Activated T-cell treated with anti-CD3 and anti-CD28 coated beads for 48 hours (primary cell): ENCODE measurements at regions not wholly inside any gene's neighbourhood (a gene's known extent, or its start where the extent isn't known, plus 50 kb on each side); places are given as distances from the start of the nearest gene placed in this dataset.
"Not testable (repeated sequence)": the region's sequence is repeated elsewhere in the genome, so short reads cannot be mapped to it uniquely, and the experiment has no call there.

ENCODE experiments used
- DNase-seq: peaks from one replicate; pipeline ENCODE4 v3.0.0-alpha.2; 2020; ENCODE audit warnings: low read depth

- DNase-seq: no peak
Measured at GRCh38 chr5:118185018-118185417, 803.3 kb downstream of the DTWD2 start.

GRCh38 chr5:118176146-118176545 is 812.2 kb downstream of the DTWD2 start:
- no peak for DNase-seq

- no peak for DNase-seq
Measured at GRCh38 chr5:118174671-118175070, 813.7 kb downstream of the DTWD2 start.

- no peak for DNase-seq
Measured at GRCh38 chr5:118173340-118173739, 815.0 kb downstream of the DTWD2 start.

- DNase-seq: no peak
Measured at GRCh38 chr5:118165619-118166018, 822.7 kb downstream of the DTWD2 start.

- DNase-seq: no peak
Measured at GRCh38 chr5:118156181-118156580, 832.2 kb downstream of the DTWD2 start.

- no peak for DNase-seq
Measured at GRCh38 chr5:118146824-118147223, 841.5 kb downstream of the DTWD2 start.

GRCh38 chr5:118144540-118144939 is 843.8 kb downstream of the DTWD2 start:
- no peak for DNase-seq

- DNase-seq: no peak
Measured at GRCh38 chr5:118139361-118139760, 849.0 kb downstream of the DTWD2 start.

GRCh38 chr5:118126159-118126558 is 862.2 kb downstream of the DTWD2 start:
- DNase-seq: no peak

GRCh38 chr5:118125687-118126086 is 862.7 kb downstream of the DTWD2 start:
- no peak for DNase-seq

GRCh38 chr5:118121258-118121657 is 867.1 kb downstream of the DTWD2 start:
- DNase-seq: no peak

GRCh38 chr5:118115791-118116190 is 872.6 kb downstream of the DTWD2 start:
- no peak for DNase-seq

- DNase-seq: no peak
Measured at GRCh38 chr5:118111956-118112355, 876.4 kb downstream of the DTWD2 start.

- DNase-seq: not testable (repeated sequence)
Measured at GRCh38 chr5:118107246-118107645, 881.1 kb downstream of the DTWD2 start.

- DNase-seq: no peak
Measured at GRCh38 chr5:118098716-118099115, 889.6 kb downstream of the DTWD2 start.

- DNase-seq: no peak
Measured at GRCh38 chr5:118095115-118095514, 893.2 kb downstream of the DTWD2 start.

GRCh38 chr5:118088448-118088847 is 899.9 kb downstream of the DTWD2 start:
- DNase-seq: no peak

- no peak for DNase-seq
Measured at GRCh38 chr5:118076490-118076889, 911.9 kb downstream of the DTWD2 start.

GRCh38 chr5:118070041-118070440 is 918.3 kb downstream of the DTWD2 start:
- no peak for DNase-seq

GRCh38 chr5:118069452-118069851 is 918.9 kb downstream of the DTWD2 start:
- no peak for DNase-seq

- no peak for DNase-seq
Measured at GRCh38 chr5:118068886-118069285, 919.5 kb downstream of the DTWD2 start.

- DNase-seq: not testable (repeated sequence)
Measured at GRCh38 chr5:118063836-118064235, 924.5 kb downstream of the DTWD2 start.

- DNase-seq: no peak
Measured at GRCh38 chr5:118060833-118061232, 927.5 kb downstream of the DTWD2 start.

- DNase-seq: no peak
Measured at GRCh38 chr5:118052503-118052902, 935.8 kb downstream of the DTWD2 start.
